HCT116 (cell line): ENCODE measurements at regions not wholly inside any gene's neighbourhood (a gene's known extent, or its start where the extent isn't known, plus 50 kb on each side); places are given as distances from the start of the nearest gene placed in this dataset.

Experiments
- ATAC-seq: fragments of 200-7000 bp; cut with Tn5 transposase; 2 replicates; pipeline ENCODE4 v1.9.1; 2020; ENCODE audit warnings: mild to moderate bottlenecking, moderate library complexity
- BruUV-seq: library from RNA; stranded (reverse); fragments of 400-500 nt; replicated peaks from 2 replicates; lab custom pipeline; 2021; lab: Mats Ljungman, UMichigan
- CTCF ChIA-PET: fragments of 300-600 bp; sonication (Branson Sonifier 250); formaldehyde crosslinking; loops from one replicate; lab custom pipeline; 2021; ENCODE audit warnings: antibody characterized with exemption; lab: Charles Lee
- POLR2A ChIA-PET: fragments of 300-600, 350-600 bp; sonication (Branson Sonifier 250); formaldehyde crosslinking; loops from one replicate; lab custom pipeline; 2021; ENCODE audit warnings: antibody characterized with exemption; lab: Charles Lee
- RAD21 ChIA-PET, 2 experiments: fragments of 300-600 bp; sonication (Branson Sonifier 250); formaldehyde crosslinking; loops; one replicate each; lab custom pipeline; 2023; ENCODE audit warnings: low total read pairs in 2 of 2; ENCODE audit not compliant: uncharacterized antibody in 2 of 2, unreplicated experiment in 2 of 2, low non-redundant PET in 1 of 2; lab: Charles Lee
- DNase-seq: peaks from one replicate; pipeline ENCODE4 v3.0.0-alpha.2; 2010; ENCODE audit warnings: low read depth, low spot score
- H2AFZ ChIP-seq: fragments of 200-600 bp; shearing (Covaris generic), sonication (generic); 2 replicates; pipeline ENCODE4 v1.6.1; 2017; ENCODE audit warnings: low read depth, mixed run types, mixed read lengths, antibody characterized with exemption, low read length; ENCODE audit not compliant: poor library complexity, severe bottlenecking
- H3K27ac ChIP-seq: 2 replicates; pipeline ENCODE4 v1.5.1; 2012; ENCODE audit warnings: low read depth, low read length
- H3K27me3 ChIP-seq: fragments of 200-600 bp; sonication (generic); 2 replicates; pipeline ENCODE4 v1.6.1; 2016; ENCODE audit warnings: mixed run types, low read length, mixed read lengths; ENCODE audit not compliant: insufficient read depth
- H3K36me3 ChIP-seq, 2 experiments: fragments of 200-500 bp in 1 of 2; fragments of 200-600 bp in 1 of 2; sonication (Bioruptor generic) in 1 of 2; sonication (generic) in 1 of 2; 2 replicates each; pipeline versions ENCODE4 v1.5.1 to v1.6.1; 2014 to 2016; ENCODE audit warnings: low read length in 2 of 2, inconsistent platforms in 1 of 2, mixed read lengths in 1 of 2, mixed run types in 1 of 2; ENCODE audit not compliant: insufficient read depth in 2 of 2, control insufficient read depth in 1 of 2
- H3K4me1 ChIP-seq, 2 experiments: fragments of 200-600 bp in 1 of 2; sonication (generic) in 1 of 2; 2 replicates each; pipeline versions ENCODE4 v1.5.1 to v1.6.1; 2012 to 2017; ENCODE audit warnings: low read length in 2 of 2, inconsistent platforms in 1 of 2, mild to moderate bottlenecking in 1 of 2, mixed read lengths in 1 of 2, mixed run types in 1 of 2, moderate library complexity in 1 of 2; ENCODE audit not compliant: insufficient read depth in 2 of 2, control insufficient read depth in 1 of 2
- H3K4me2 ChIP-seq: fragments of 200-600 bp; sonication (generic); 2 replicates; pipeline ENCODE4 v1.6.1; 2017; ENCODE audit warnings: mixed run types, low read length, mixed read lengths
- H3K4me3 ChIP-seq, 2 experiments: fragments of 200-600 bp in 1 of 2; sonication (generic) in 1 of 2; replicated peaks in 1 of 2; 2 replicates each; pipeline ENCODE4 v1.5.1; 2011 to 2016; ENCODE audit warnings: low read length in 2 of 2, control low read depth in 1 of 2, low read depth in 1 of 2, mild to moderate bottlenecking in 1 of 2, mixed read lengths in 1 of 2, mixed run types in 1 of 2
- H3K79me2 ChIP-seq: fragments of 200-600 bp; sonication (generic); 2 replicates; pipeline ENCODE4 v1.6.1; 2017; ENCODE audit warnings: mild to moderate bottlenecking, mixed run types, low read length, moderate library complexity, mixed read lengths; ENCODE audit not compliant: insufficient read depth
- H3K9ac ChIP-seq: fragments of 200-600 bp; sonication (generic); 2 replicates; pipeline ENCODE4 v1.6.1; 2016; ENCODE audit warnings: low read length, mixed read lengths
- H3K9me2 ChIP-seq: fragments of 200-600 bp; sonication (generic), shearing (Covaris generic); 2 replicates; pipeline ENCODE4 v1.6.1; 2017; ENCODE audit warnings: mixed run types, mild to moderate bottlenecking, moderate library complexity; ENCODE audit not compliant: insufficient read depth
- H3K9me3 ChIP-seq, 2 experiments: fragments of 200-500 bp in 1 of 2; fragments of 200-600 bp in 1 of 2; sonication (Bioruptor generic) in 1 of 2; sonication (generic) in 1 of 2; 2 replicates each; pipeline ENCODE4 v1.6.1; 2014 to 2017; ENCODE audit warnings: low read length in 2 of 2, mixed read lengths in 2 of 2, inconsistent platforms in 1 of 2, low read depth in 1 of 2, mild to moderate bottlenecking in 1 of 2, mixed run types in 1 of 2, moderate library complexity in 1 of 2; ENCODE audit not compliant: control insufficient read depth in 1 of 2, insufficient read depth in 1 of 2
- H4K20me1 ChIP-seq: fragments of 200-600 bp; sonication (generic), shearing (Covaris generic); 2 replicates; pipeline ENCODE4 v1.6.1; 2017; ENCODE audit warnings: mixed run types, mild to moderate bottlenecking, moderate library complexity; ENCODE audit not compliant: insufficient read depth
- CEBPB ChIP-seq: IDR thresholded peaks from 2 replicates; pipeline ENCODE4 v1.6.1; 2012; ENCODE audit warnings: low read depth
- EGR1 ChIP-seq: IDR thresholded peaks from 2 replicates; pipeline ENCODE4 v1.6.1; 2012; ENCODE audit warnings: low read depth
- ELF1 ChIP-seq: IDR thresholded peaks from 2 replicates; pipeline ENCODE4 v1.6.1; 2012; ENCODE audit warnings: low read depth, borderline replicate concordance
- EZH2phosphoT487 ChIP-seq: fragments of 200-600 bp; IDR thresholded peaks from 2 replicates; pipeline ENCODE4 v1.6.1; 2018; ENCODE audit warnings: antibody characterized with exemption, borderline replicate concordance
- POLR2AphosphoS5 ChIP-seq: IDR thresholded peaks from 2 replicates; pipeline ENCODE4 v1.6.1; 2011; ENCODE audit warnings: mild to moderate bottlenecking, low read depth, low read length, moderate library complexity
- SP1 ChIP-seq: IDR thresholded peaks from 2 replicates; pipeline ENCODE4 v1.6.1; 2012; ENCODE audit warnings: low read depth
- TCF7L2 ChIP-seq: IDR thresholded peaks from 2 replicates; pipeline ENCODE4 v1.7.0; 2011; ENCODE audit warnings: borderline replicate concordance, inconsistent platforms; ENCODE audit not compliant: insufficient read depth, insufficient read length; ENCODE audit errors: extremely low read depth
- ZFX ChIP-seq: fragments of 450-650 bp; IDR thresholded peaks from 2 replicates; pipeline ENCODE4 v1.6.1; 2017
- intact Hi-C: fragments of 100-400 bp; cut with micrococcal nuclease; formaldehyde crosslinking; loops from 2 replicates; pipeline ENCODE4 v1.10.0; 2022
- TF ChIP-seq, protein P1 (sequence below), 3 experiments: fragments of 200-600 bp in 1 of 3; sonication (generic) in 1 of 3; IDR thresholded peaks in 2 of 3; conservative IDR thresholded peaks in 1 of 3; 2 replicates each; pipeline ENCODE4 v1.5.1; 2012 to 2017; ENCODE audit warnings: low read depth in 2 of 3, low read length in 2 of 3, antibody characterized with exemption in 1 of 3, borderline replicate concordance in 1 of 3, control low read depth in 1 of 3, mild to moderate bottlenecking in 1 of 3, mixed read lengths in 1 of 3, mixed run types in 1 of 3, moderate library complexity in 1 of 3; ENCODE audit not compliant: insufficient read depth in 1 of 3
- TF ChIP-seq, protein P2 (sequence below): IDR thresholded peaks from 2 replicates; pipeline ENCODE4 v1.6.1; 2012

DNA sequence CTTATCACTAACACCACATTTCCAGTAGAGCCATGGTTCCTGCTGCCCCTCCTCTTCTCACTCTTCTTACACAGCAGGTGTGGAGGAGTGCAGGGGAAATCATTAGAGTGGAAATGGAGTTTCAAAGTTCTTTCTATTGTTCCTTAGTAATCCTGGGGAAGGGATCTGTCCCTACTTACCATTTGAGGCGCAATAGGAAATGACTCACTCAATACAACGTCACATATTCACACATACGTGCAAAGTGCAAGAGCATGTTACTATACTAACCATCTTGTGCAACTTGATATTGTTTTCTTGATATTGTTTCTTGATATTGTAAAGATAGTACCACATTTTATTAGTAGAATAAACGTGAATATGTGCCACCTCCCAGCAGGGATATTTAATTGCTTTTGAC is 1010.2 kb downstream of the DNAJB9 start:
- no peaks in the 10 kb centered on the region for H3K9me3 ChIP-seq
- no peak for TF ChIP-seq ELF1
- TF ChIP-seq TCF7L2 = no peak
- no peak for TF ChIP-seq EGR1
- TF ChIP-seq, protein P1, sequence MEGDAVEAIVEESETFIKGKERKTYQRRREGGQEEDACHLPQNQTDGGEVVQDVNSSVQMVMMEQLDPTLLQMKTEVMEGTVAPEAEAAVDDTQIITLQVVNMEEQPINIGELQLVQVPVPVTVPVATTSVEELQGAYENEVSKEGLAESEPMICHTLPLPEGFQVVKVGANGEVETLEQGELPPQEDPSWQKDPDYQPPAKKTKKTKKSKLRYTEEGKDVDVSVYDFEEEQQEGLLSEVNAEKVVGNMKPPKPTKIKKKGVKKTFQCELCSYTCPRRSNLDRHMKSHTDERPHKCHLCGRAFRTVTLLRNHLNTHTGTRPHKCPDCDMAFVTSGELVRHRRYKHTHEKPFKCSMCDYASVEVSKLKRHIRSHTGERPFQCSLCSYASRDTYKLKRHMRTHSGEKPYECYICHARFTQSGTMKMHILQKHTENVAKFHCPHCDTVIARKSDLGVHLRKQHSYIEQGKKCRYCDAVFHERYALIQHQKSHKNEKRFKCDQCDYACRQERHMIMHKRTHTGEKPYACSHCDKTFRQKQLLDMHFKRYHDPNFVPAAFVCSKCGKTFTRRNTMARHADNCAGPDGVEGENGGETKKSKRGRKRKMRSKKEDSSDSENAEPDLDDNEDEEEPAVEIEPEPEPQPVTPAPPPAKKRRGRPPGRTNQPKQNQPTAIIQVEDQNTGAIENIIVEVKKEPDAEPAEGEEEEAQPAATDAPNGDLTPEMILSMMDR (IDR thresholded peaks at IDR 0.05 in 2 of 3, conservative IDR thresholded peaks at IDR 0.05 in 1 of 3; ENCODE audit: borderline replicate concordance in 1 of 3, insufficient read depth in 1 of 3, low read depth in 2 of 3, low read length in 2 of 3) = no peak
- no peak for TF ChIP-seq POLR2AphosphoS5
- no peak for TF ChIP-seq SP1
- no peak for TF ChIP-seq CEBPB
- TF ChIP-seq, protein P2, sequence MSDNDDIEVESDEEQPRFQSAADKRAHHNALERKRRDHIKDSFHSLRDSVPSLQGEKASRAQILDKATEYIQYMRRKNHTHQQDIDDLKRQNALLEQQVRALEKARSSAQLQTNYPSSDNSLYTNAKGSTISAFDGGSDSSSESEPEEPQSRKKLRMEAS = no peak
- no peak for TF ChIP-seq EZH2phosphoT487
- no peak for TF ChIP-seq ZFX
- no peaks in the 10 kb centered on the region for H3K79me2 ChIP-seq
- no peaks in the 10 kb centered on the region for H4K20me1 ChIP-seq
- ChIA-PET CTCF (no interaction called here), POLR2A (no interaction called here), RAD21 (no interaction called here)
- no peaks in the 10 kb centered on the region for H3K36me3 ChIP-seq
- no peaks in the 10 kb centered on the region for H3K9me2 ChIP-seq
- DNase-seq (no peak), ATAC-seq (no peak)
- no peak overlapping the region for H3K4me3 ChIP-seq
- H3K27me3 ChIP-seq = no peaks in the 10 kb centered on the region
- BruUV-seq = no TSS peak
- intact Hi-C loops = no loop called here
- H3K9ac ChIP-seq = no peak overlapping the region
- no peak overlapping the region for H3K27ac ChIP-seq
- H2AFZ ChIP-seq = no peak overlapping the region
- H3K4me2 ChIP-seq = no peak overlapping the region
- H3K4me1 ChIP-seq = no peaks in the 10 kb centered on the region
